Kidney (tissue), 13 donors: ENCODE measurements at regions not wholly inside any gene's neighbourhood (a gene's known extent, or its start where the extent isn't known, plus 50 kb on each side); places are given as distances from the start of the nearest gene placed in this dataset.
A peak's percentile ranks its signal among the peaks of the same experiment; 100 is the strongest.

Experiments
- DNase-seq, 5 donors: peaks; one replicate each; pipeline ENCODE4 v3.0.0-alpha.2; 2013 to 2020
- FAIRE-seq: peaks from 2 replicates; lab custom pipeline; 2012; peaks lifted over from hg19 to GRCh38; lab: Jason Lieb, UNC
- H3K27ac ChIP-seq, 2 donors: one replicate each; pipeline ENCODE4 v1.7.0; 2013; ENCODE audit warnings: low read depth in 2 of 2, low read length in 2 of 2, inconsistent platforms in 1 of 2
- H3K27me3 ChIP-seq: one replicate; pipeline ENCODE4 v1.7.1; 2013; ENCODE audit warnings: low read length, inconsistent platforms; ENCODE audit not compliant: control insufficient read depth, insufficient read depth
- H3K36me3 ChIP-seq, 3 donors: one replicate each; pipeline versions ENCODE4 v1.7.0 to v1.7.1; 2013; ENCODE audit warnings: low read length in 3 of 3, control low read depth in 1 of 3, inconsistent platforms in 1 of 3; ENCODE audit not compliant: insufficient read depth in 3 of 3, control insufficient read depth in 2 of 3
- H3K4me1 ChIP-seq, 3 donors: one replicate each; pipeline versions ENCODE4 v1.7.0 to v1.7.1; 2013; ENCODE audit warnings: low read length in 3 of 3, inconsistent platforms in 1 of 3, low read depth in 1 of 3; ENCODE audit not compliant: control insufficient read depth in 2 of 3, insufficient read depth in 2 of 3
- H3K4me3 ChIP-seq, 3 donors: one replicate each; pipeline versions ENCODE4 v1.7.0 to v1.8.1; 2013; ENCODE audit warnings: low read length in 3 of 3, control low read depth in 1 of 3, inconsistent platforms in 1 of 3
- H3K9ac ChIP-seq, 3 donors: one replicate each; pipeline versions ENCODE4 v1.7.0 to v1.7.1; 2013; ENCODE audit warnings: low read length in 3 of 3, control low read depth in 1 of 3, inconsistent platforms in 1 of 3
- H3K9me3 ChIP-seq, 3 donors: one replicate each; pipeline versions ENCODE4 v1.7.0 to v1.7.1; 2013; ENCODE audit warnings: low read length in 3 of 3, control low read depth in 1 of 3, inconsistent platforms in 1 of 3; ENCODE audit not compliant: control insufficient read depth in 2 of 3, insufficient read depth in 1 of 3
- CTCF ChIP-seq: IDR thresholded peaks from 3 replicates; pipeline ENCODE4 v1.5.1; 2012; ENCODE audit warnings: mild to moderate bottlenecking, moderate library complexity, borderline replicate concordance; ENCODE audit not compliant: insufficient read depth; ENCODE audit errors: extremely low read depth
- intact Hi-C: fragments of 100-400 bp; cut with DNase I; formaldehyde crosslinking; loops from one replicate; pipeline ENCODE4 v1.11.1; 2022
- donor health status: control.
- donor health status: control.
- donor health status: control.
- donor health status: control.
- donor health status: control.
- donor health status: DM: yes; HTN: yes; CAD: no.
- donor health status: Normal renal cell carcinoma (clear cell type).

- no peak overlapping the region for H3K4me3 ChIP-seq
- intact Hi-C loops: no loop called here
- no peak for TF ChIP-seq CTCF
- no peaks in the 10 kb centered on the region for H3K36me3 ChIP-seq
- no peak for FAIRE-seq
- peak in 2 of 5 donors; percentile 43 to 60 for DNase-seq
- H3K27me3 ChIP-seq: no peaks in the 10 kb centered on the region
- H3K9ac ChIP-seq: no peak overlapping the region
- no peak overlapping the region for H3K27ac ChIP-seq
- H3K4me1 ChIP-seq: no peaks in the 10 kb centered on the region
- H3K9me3 ChIP-seq: no peaks in the 10 kb centered on the region
These were observed 59.7 kb upstream of the LRRN1 start for GRCh38 chr3:3739330-3740060.

GRCh38 chr3:3737531-3737930, 61.7 kb upstream of the LRRN1 start:
- Histone ChIP-seq H3K4me1 (no peaks in the 10 kb centered on the region), H3K9me3 (no peaks in the 10 kb centered on the region), H3K36me3 (no peaks in the 10 kb centered on the region), H3K4me3 (no peak overlapping the region), H3K27ac (no peak overlapping the region), H3K9ac (no peak overlapping the region), H3K27me3 (no peaks in the 10 kb centered on the region)
- intact Hi-C loops: no loop called here
- no peak for TF ChIP-seq CTCF
- FAIRE-seq (no peak), DNase-seq (no peak)

- Histone ChIP-seq H3K27me3 (no peaks in the 10 kb centered on the region), H3K27ac (no peak overlapping the region), H3K4me3 (no peak overlapping the region), H3K9ac (no peak overlapping the region), H3K9me3 (no peaks in the 10 kb centered on the region), H3K4me1 (no peaks in the 10 kb centered on the region), H3K36me3 (no peaks in the 10 kb centered on the region)
- TF ChIP-seq CTCF: no peak
- DNase-seq (no peak), FAIRE-seq (no peak)
- intact Hi-C loops: no loop called here
These were observed 63.3 kb upstream of the LRRN1 start for GRCh38 chr3:3735919-3736318.

DNA sequence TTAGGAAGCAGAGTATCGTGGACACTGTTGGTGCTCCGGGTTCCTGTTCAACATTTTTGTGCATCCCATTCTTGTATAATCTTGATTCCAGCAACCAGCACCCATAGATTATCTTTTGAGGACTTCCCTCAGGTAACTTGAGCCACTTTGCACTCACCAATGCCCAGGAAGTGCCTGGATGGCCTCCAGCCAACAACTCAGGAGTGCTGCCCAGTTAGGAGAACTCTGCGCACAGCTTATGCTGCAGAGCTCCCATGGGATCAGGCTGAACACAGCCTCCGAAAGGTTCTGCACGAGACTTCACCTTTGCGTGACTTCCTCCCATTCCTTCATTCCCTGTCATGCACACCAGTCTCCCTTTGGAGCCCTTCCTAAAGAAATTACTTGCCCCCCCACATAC, 64.3 kb upstream of the LRRN1 start:
- Histone ChIP-seq H3K9ac (no peak overlapping the region), H3K27me3 (no peaks in the 10 kb centered on the region), H3K36me3 (no peaks in the 10 kb centered on the region), H3K9me3 (no peaks in the 10 kb centered on the region), H3K4me3 (no peak overlapping the region), H3K27ac (no peak overlapping the region), H3K4me1 (no peaks in the 10 kb centered on the region)
- FAIRE-seq (no peak), DNase-seq (no peak)
- TF ChIP-seq CTCF: no peak
- intact Hi-C loops: no loop called here
